Activated CD4-positive, alpha-beta T cell treated with anti-CD3 and anti-CD28 coated beads, Interleukin-2, amount 50 U/mL, for 16 hours (primary cell): ENCODE measurements at regions not wholly inside any gene's neighbourhood (a gene's known extent, or its start where the extent isn't known, plus 50 kb on each side); places are given as distances from the start of the nearest gene placed in this dataset.

Experiments
- DNase-seq: peaks from one replicate; pipeline ENCODE4 v3.0.0-alpha.2; 2020

GRCh38 chr4:127049526-127049925, 583.2 kb upstream of the INTU start:
- DNase-seq = no peak

- no peak for DNase-seq
Measured at GRCh38 chr4:127052742-127053141, 580.0 kb upstream of the INTU start.

DNA sequence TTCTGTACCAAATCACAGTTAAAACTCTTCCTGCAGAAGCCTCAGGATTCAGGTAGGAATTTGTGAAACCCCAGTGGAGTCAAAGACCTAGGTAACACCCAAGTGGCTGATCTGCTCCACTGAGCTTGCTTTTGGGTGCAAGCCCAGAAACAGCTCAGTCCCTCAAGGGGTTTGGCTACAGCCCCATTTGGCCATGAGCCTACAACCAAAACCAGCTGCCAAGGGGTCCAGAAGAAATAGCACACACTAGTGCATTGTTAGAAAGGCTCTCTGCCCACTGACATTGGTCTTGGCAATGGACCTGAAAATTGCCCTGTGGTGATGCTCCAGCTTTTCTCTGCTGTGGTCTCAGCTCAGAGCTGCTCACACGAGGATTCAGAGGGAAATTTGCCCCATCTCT, 577.4 kb upstream of the INTU start:
- no peak for DNase-seq

GRCh38 chr4:127069675-127070074, 563.1 kb upstream of the INTU start:
- DNase-seq = no peak

DNA sequence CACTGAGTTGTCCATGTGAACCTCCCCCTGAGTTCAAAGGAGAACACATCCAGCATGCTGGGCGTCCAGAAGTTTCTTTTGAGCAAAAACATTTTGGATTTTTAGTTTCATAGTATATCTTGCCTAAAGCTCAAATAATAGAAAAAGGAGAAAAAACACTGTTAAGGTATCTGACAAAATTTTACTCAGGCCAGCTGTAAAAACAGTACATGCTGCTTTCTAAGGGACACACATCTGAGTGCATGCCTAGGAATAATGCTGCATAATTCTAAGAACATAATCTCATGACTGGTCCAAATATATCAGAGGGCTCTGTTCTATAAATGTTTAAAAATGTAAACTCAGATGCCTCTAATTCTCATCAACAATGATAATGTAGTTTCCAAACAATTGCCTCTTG, 561.3 kb upstream of the INTU start:
- no peak for DNase-seq

- DNase-seq = no peak
Measured at GRCh38 chr4:127080141-127080540, 552.6 kb upstream of the INTU start.

DNA sequence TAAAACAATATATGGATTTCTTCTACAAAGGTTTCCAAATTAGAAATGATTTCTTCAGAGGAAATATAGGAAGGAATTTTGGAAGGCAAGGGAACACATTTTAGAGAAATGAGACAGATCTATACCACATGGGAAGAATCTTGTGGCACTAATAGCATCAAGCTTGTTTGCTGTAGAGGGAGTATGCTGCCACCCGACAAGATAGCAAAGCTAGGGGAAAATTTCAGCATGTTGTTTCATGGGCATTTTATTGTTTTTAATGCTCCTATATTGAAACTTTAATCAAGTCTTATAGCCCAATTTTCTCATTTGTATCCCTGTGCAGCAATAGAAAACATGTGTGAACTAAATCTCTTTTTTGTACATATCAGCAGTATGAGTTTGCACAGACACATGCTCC, 551.7 kb upstream of the INTU start:
- no peak for DNase-seq

DNA sequence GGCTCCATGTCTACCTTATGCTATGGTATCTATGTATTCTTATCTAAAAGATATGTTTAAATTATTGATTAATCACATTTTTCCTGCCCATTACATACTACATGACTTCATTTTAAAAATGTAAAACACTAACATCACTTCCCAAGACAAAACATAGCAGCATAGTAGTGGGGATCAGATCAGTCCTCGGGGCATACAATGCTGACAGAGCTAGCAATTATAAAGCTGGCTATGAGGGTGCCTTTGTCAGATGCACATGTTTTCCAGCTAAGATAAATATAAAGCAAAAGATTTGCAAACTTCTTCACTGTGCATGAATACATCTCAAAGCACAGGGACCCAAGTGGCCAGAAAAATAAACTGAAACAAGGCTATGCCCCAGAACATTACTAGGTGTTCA, 549.8 kb upstream of the INTU start:
- DNase-seq = no peak

DNA sequence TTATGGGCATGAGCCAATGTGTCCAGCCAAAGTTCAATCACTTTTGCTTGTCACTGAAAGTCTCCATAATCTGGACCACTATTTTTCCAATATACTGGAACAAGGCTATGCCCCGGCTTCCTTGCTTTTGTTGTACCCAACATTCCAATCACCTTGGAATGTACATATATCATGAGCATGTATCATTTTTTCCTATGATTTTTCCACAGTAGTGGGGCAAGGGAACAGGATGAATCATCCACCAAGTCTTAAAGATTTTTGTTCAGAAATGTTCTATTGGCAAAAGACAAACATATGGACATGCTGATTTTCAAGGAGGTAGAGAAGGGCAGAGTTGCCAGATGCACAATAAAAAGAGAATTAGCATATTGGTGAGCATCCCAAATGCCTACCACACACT, 548.1 kb upstream of the INTU start:
- DNase-seq = no peak

- no peak for DNase-seq
Measured at GRCh38 chr4:127097061-127097460, 535.7 kb upstream of the INTU start.

- DNase-seq = no peak
Measured at GRCh38 chr4:127102361-127102760, 530.4 kb upstream of the INTU start.

DNA sequence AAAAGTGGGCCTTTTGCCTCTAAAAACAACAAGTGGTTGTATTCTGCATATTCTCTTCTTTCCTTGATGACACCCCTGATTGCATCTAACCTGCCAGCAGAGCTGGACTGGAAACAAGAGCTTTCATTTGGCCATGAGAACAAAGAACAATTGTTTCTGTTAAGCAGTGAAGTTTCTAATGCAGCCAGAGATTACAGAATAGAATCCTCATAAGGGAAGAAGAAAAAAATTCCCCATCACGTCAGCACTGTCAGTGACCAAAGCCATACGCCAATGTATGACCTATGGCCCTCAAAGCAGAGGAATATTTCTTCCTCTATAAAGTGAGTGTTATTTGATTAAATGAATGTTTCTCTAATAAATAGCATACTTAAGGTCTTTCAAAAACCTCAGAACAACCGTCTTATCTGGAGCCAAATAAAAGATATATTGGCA, 529.1 kb upstream of the INTU start:
- no peak for DNase-seq

DNA sequence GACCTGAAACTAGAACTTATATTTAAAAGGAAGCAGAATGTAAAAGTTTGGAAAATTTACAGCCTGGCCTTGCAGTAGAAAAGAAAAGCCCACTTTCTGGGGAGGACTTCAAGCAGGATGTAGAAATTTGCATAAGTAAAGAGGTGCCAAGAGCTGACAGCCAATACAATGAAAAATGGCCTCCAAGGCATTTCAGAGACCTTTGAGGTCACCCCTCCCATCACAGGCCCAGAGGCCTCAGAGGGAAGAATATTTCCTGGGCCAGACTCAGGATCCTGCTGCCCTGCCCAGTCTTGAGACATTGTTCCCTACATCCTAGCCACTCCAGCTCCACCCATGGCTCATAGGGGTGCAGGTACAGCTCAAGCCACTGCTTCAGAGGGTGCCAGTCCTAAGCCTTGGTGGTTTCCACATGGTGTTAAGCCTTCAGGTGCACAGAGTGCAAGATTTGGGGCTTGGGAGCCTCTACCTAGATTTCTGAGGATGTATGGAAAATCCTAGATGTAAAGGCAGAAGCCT, 518.9 kb upstream of the INTU start:
- DNase-seq = no peak

DNA sequence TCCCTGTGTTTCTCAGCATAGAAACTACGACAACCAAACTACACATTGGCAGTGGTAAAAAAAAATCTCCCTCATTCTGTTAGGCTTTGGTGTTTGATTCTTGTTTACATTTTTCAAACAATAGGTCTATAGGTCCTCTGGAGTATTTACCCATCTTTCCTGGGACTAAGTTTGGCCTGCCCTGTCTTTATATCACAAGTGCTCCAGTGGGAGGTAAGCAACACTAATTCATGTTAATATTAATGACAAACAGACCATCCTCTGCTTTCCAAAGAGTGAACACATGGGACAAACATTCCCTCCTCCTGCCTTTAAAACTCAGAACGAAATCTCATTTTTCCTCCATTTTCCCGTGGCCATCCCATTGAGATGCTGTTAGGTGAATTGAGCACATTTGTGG, 514.1 kb upstream of the INTU start:
- no peak for DNase-seq

- no peak for DNase-seq
Measured at GRCh38 chr4:127120441-127121090, 512.2 kb upstream of the INTU start.

GRCh38 chr4:127124919-127125318, 507.8 kb upstream of the INTU start:
- DNase-seq = no peak

DNA sequence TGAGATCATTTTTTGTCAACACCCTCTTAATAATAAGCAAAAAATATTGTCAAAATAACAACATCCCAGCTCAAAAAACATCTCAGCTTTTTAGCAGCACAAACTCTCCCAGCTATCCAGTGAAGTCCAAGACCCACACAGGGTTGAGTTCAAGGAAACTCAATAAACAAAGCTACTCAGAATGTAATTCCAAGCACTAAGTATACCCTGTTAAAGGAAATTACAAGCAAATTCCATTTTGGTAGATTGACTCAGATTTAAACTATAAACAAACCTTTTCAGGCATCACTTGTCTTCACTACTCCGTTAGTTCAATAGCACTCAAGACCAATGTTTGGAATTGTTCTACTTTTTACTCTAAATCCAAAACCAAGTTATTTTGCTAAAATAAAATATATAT, 506.0 kb upstream of the INTU start:
- no peak for DNase-seq

- no peak for DNase-seq
Measured at GRCh38 chr4:127131527-127131926, 501.2 kb upstream of the INTU start.

- DNase-seq = no peak
Measured at GRCh38 chr4:127134490-127134889, 498.3 kb upstream of the INTU start.

- DNase-seq = no peak
Measured at GRCh38 chr4:127138586-127138985, 494.2 kb upstream of the INTU start.

GRCh38 chr4:127139788-127140286, 492.9 kb upstream of the INTU start:
- DNase-seq = no peak

- DNase-seq = no peak
Measured at GRCh38 chr4:127140306-127140705, 492.5 kb upstream of the INTU start.

- no peak for DNase-seq
Measured at GRCh38 chr4:127141856-127142255, 490.9 kb upstream of the INTU start.

GRCh38 chr4:127143460-127144195, 489.1 kb upstream of the INTU start:
- no peak for DNase-seq
